ENCODE measurements at regions not wholly inside any gene's neighbourhood (a gene's known extent, or its start where the extent isn't known, plus 50 kb on each side); places are given as distances from the start of the nearest gene placed in this dataset.

GRCh38 chr11:134980819-134981710 is 569.0 kb upstream of the B3GAT1 start:
- Histone ChIP-seq H3K79me2 (ENCODE audit: insufficient read depth, low read length) (no peaks in the 10 kb centered on the region), H3K27me3 (ENCODE audit: control insufficient read depth in 1 of 2, insufficient read depth in 2 of 2, low read length in 2 of 2) (peaks cover 0 to 11% of the 10 kb centered on the region in 2 experiments; a peak in 2 of 5 replicates), H3K4me3 (replicated peaks in 1 of 3; ENCODE audit: insufficient read depth in 1 of 3, low read depth in 2 of 3, low read length in 3 of 3) (no peak overlapping the region), H3K9ac (ENCODE audit: insufficient read depth, low read depth, low read length) (no peak overlapping the region), H3K27ac (ENCODE audit: extremely low read length, insufficient read depth, low read length) (no peak overlapping the region), H4K20me1 (ENCODE audit: insufficient read depth, low read length) (no peaks in the 10 kb centered on the region), H3K36me3 (replicated peaks in 1 of 2; ENCODE audit: control insufficient read depth in 1 of 2, insufficient read depth in 2 of 2, low read length in 2 of 2) (no peaks in the 10 kb centered on the region), H3K4me2 (ENCODE audit: low read depth, low read length) (no peak overlapping the region), H3K9me3 (ENCODE audit: low read length) (no peaks in the 10 kb centered on the region), H2AFZ (ENCODE audit: low read length) (no peak overlapping the region), H3K4me1 (ENCODE audit: insufficient read depth, low read length) (no peaks in the 10 kb centered on the region)
- DNase-seq (ENCODE audit: low spot score) (no peak), FAIRE-seq (no peak), ATAC-seq (no peak)
- no TSS peak for BruUV-seq (replicated peaks)
- POLR2A ChIA-PET: no interaction called here
- intact Hi-C loops (cut with micrococcal nuclease; ENCODE audit: unreplicated experiment): no loop called here
- WGBS (ENCODE audit: low lambda C conversion rate): 0% methylated on average over 5 of the region's 13 CpGs
- in situ Hi-C loops (cut with HindIII; ENCODE audit: extremely low pct_ligation_motif_present, low pct_unique_long_range_greater_than_20kb): no loop called here
- CTCF ChIA-PET (ENCODE audit: low intra/inter-chr PET ratio, low total read pairs): no interaction called here
- TF ChIP-seq MAFK (conservative IDR thresholded peaks at IDR 0.05 in 1 of 2, IDR thresholded peaks at IDR 0.05 in 1 of 2; ENCODE audit: low read length in 2 of 2): no peak
- no peak for TF ChIP-seq ZNF552 (CRISPR knock-in tag; IDR thresholded peaks at IDR 0.05; ENCODE audit: borderline replicate concordance)
- TF ChIP-seq ZNF34 (CRISPR knock-in tag; IDR thresholded peaks at IDR 0.05; ENCODE audit: borderline replicate concordance): no peak
- no peak for TF ChIP-seq FOXO4 (CRISPR knock-in tag; conservative IDR thresholded peaks at IDR 0.05)
- no peak for TF ChIP-seq HOMEZ (CRISPR knock-in tag; IDR thresholded peaks at IDR 0.05; ENCODE audit: low read depth)
- TF ChIP-seq ZNF597 (CRISPR knock-in tag; IDR thresholded peaks at IDR 0.05): no peak
- no peak for TF ChIP-seq ZBTB26 (CRISPR knock-in tag; IDR thresholded peaks at IDR 0.05; ENCODE audit: borderline replicate concordance)
- TF ChIP-seq PHF20 (CRISPR knock-in tag; IDR thresholded peaks at IDR 0.05): no peak
- TF ChIP-seq ATF3 (CRISPR knock-in tag; IDR thresholded peaks at IDR 0.05): no peak
- TF ChIP-seq ASH2L (IDR thresholded peaks at IDR 0.05; ENCODE audit: insufficient read length, low read depth, low read length): no peak
- no peak for TF ChIP-seq ZBTB20 (CRISPR knock-in tag; IDR thresholded peaks at IDR 0.05; ENCODE audit: borderline replicate concordance, low read depth)
- no peak for TF ChIP-seq ZNF350 (CRISPR knock-in tag; IDR thresholded peaks at IDR 0.05; ENCODE audit: borderline replicate concordance, low read depth)
- TF ChIP-seq ZNF766 (CRISPR knock-in tag; IDR thresholded peaks at IDR 0.05; ENCODE audit: borderline replicate concordance): no peak
- no peak for TF ChIP-seq PAX8 (CRISPR knock-in tag; IDR thresholded peaks at IDR 0.05; ENCODE audit: borderline replicate concordance)
- no peak for TF ChIP-seq JUNB (CRISPR knock-in tag; IDR thresholded peaks at IDR 0.05; ENCODE audit: borderline replicate concordance)
- TF ChIP-seq ZNF569 (CRISPR knock-in tag; IDR thresholded peaks at IDR 0.05; ENCODE audit: borderline replicate concordance): no peak
- TF ChIP-seq HDAC2 (CRISPR knock-in tag; IDR thresholded peaks at IDR 0.05): no peak
